ENCODE measurements at regions not wholly inside any gene's neighbourhood (a gene's known extent, or its start where the extent isn't known, plus 50 kb on each side); places are given as distances from the start of the nearest gene placed in this dataset.

- Histone ChIP-seq H3K79me2 (ENCODE audit: insufficient read depth) (no peaks in the 10 kb centered on the region), H3K27ac (ENCODE audit: low read depth in 2 of 2, low read length in 1 of 2) (no peak overlapping the region), H4K20me1 (ENCODE audit: insufficient read depth) (no peaks in the 10 kb centered on the region), H2AFZ (ENCODE audit: low read depth) (no peak overlapping the region), H3K27me3 (ENCODE audit: insufficient read depth) (no peaks in the 10 kb centered on the region), H3K36me3 (replicated peaks in 1 of 2; ENCODE audit: control insufficient read depth in 1 of 2, insufficient read depth in 2 of 2, low read length in 1 of 2) (no peaks in the 10 kb centered on the region), H3K4me3 (ENCODE audit: low read depth in 2 of 2, low read length in 1 of 2) (no peak overlapping the region), H3K9me2 (no peaks in the 10 kb centered on the region), H3F3A (replicated peaks; ENCODE audit: insufficient read depth) (no peaks in the 10 kb centered on the region), H3K4me1 (ENCODE audit: control insufficient read depth in 1 of 2, insufficient read depth in 2 of 2, low read depth in 1 of 2, low read length in 1 of 2) (no peaks in the 10 kb centered on the region), H3K9me3 (no peaks in the 10 kb centered on the region), H3K4me2 (no peak overlapping the region), H3K9ac (no peak overlapping the region)
- ChIA-PET POLR2A (no interaction called here), CTCF (interaction anchor here (1.5 kb wide), 1 partner anchor 9 kb away, joined by 5 read pairs; no protein-coding TSS in a partner anchor)
- DNase-seq: no peak
- TF ChIP-seq RAD21 (IDR thresholded peaks at IDR 0.05; ENCODE audit: low read length) (no peak), EZH2phosphoT487 (IDR thresholded peaks at IDR 0.05; ENCODE audit: borderline replicate concordance, low read depth) (no peak), FOXJ3 (CRISPR knock-in tag; IDR thresholded peaks at IDR 0.05) (no peak), MAX (IDR thresholded peaks at IDR 0.05; ENCODE audit: low read depth) (no peak), ELF1 (IDR thresholded peaks at IDR 0.05) (no peak), NRF1 (IDR thresholded peaks at IDR 0.05; ENCODE audit: low read depth, low read length) (no peak), JUND (IDR thresholded peaks at IDR 0.05) (no peak)
- 12% methylated on average over 3 of the region's 3 CpGs for WGBS (ENCODE audit: low lambda C conversion rate)
These were observed 57.6 kb downstream of the CCDC59 start for GRCh38 chr12:82300611-82301010.

DNA sequence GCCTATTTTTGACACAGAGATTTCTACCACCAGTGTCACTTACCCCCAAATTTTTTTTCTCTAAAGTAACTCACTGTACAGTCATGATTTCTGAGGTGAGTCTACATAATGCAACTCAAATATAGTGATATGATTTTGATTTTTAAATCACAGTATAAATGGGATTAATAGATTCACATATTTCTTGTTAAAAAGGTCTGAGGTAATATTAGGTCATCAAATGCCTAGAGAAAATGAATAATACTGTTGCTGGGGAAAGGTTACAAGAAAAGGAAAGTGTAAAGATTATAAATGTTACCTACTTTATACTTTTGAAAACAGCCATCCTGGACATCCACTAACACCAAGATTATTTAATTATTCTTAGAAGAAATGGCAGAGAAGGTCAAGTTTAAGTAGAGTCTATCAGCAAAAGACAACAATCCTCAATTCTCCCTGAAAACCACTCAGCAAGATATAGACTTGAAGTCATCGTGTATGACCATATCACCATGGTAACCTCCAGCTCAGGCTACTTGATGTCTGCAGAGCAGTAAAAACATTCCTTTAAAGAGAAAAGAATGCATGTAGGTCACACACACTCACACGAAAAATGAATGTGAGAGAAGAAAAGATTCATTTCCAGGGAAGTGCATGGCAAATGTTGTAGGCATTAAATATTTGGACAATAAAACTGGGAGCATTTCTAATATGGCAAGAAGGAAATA, 58.7 kb downstream of the CCDC59 start:
- WGBS (ENCODE audit: low lambda C conversion rate): 3% methylated on average over 2 of the region's 2 CpGs
- H3K4me3 ChIP-seq (ENCODE audit: low read depth in 2 of 2, low read length in 1 of 2): no peak overlapping the region

More for the DNA sequence above, 58.7 kb downstream of the CCDC59 start:
- no peaks in the 10 kb centered on the region for H3K36me3 ChIP-seq (replicated peaks in 1 of 2; ENCODE audit: control insufficient read depth in 1 of 2, insufficient read depth in 2 of 2, low read length in 1 of 2)
- POLR2A ChIA-PET: no interaction called here
- H3K9ac ChIP-seq: no peak overlapping the region
- no peaks in the 10 kb centered on the region for H4K20me1 ChIP-seq (ENCODE audit: insufficient read depth)
- H3K27ac ChIP-seq (ENCODE audit: low read depth in 2 of 2, low read length in 1 of 2): no peak overlapping the region
- no peaks in the 10 kb centered on the region for H3K9me3 ChIP-seq
- no peaks in the 10 kb centered on the region for H3K27me3 ChIP-seq (ENCODE audit: insufficient read depth)
- H2AFZ ChIP-seq (ENCODE audit: low read depth): no peak overlapping the region
- no peaks in the 10 kb centered on the region for H3F3A ChIP-seq (replicated peaks; ENCODE audit: insufficient read depth)
- no peak for DNase-seq
- no peaks in the 10 kb centered on the region for H3K79me2 ChIP-seq (ENCODE audit: insufficient read depth)
- no peak for TF ChIP-seq RCOR1 (IDR thresholded peaks at IDR 0.05; ENCODE audit: low read length)
- no peak for TF ChIP-seq EP300 (IDR thresholded peaks at IDR 0.05; ENCODE audit: borderline replicate concordance in 1 of 2, low read depth in 1 of 2, low read length in 1 of 2)
- TF ChIP-seq USF2 (IDR thresholded peaks at IDR 0.05; ENCODE audit: borderline replicate concordance, low read depth, low read length): no peak
- no peak for TF ChIP-seq NFIC (IDR thresholded peaks at IDR 0.05; ENCODE audit: borderline replicate concordance)
- no peak for TF ChIP-seq MEF2A (IDR thresholded peaks at IDR 0.05; ENCODE audit: borderline replicate concordance, low read depth)
- H3K9me2 ChIP-seq: no peaks in the 10 kb centered on the region
- H3K4me1 ChIP-seq (ENCODE audit: control insufficient read depth in 1 of 2, insufficient read depth in 2 of 2, low read depth in 1 of 2, low read length in 1 of 2): no peaks in the 10 kb centered on the region
- no peak overlapping the region for H3K4me2 ChIP-seq
- CTCF ChIA-PET: interaction anchor here (1.5 kb wide), 1 partner anchor 8 kb away, joined by 5 read pairs; no protein-coding TSS in a partner anchor
